ENCODE measurements at regions not wholly inside any gene's neighbourhood (a gene's known extent, or its start where the extent isn't known, plus 50 kb on each side); places are given as distances from the start of the nearest gene placed in this dataset.
"Not testable (repeated sequence)": the region's sequence is repeated elsewhere in the genome, so short reads cannot be mapped to it uniquely, and the experiment has no call there.

- no peak overlapping the region for H3K27ac ChIP-seq
- no peak for TF ChIP-seq ZFX (IDR thresholded peaks at IDR 0.05; ENCODE audit: borderline replicate concordance)
- no peak for TF ChIP-seq CTCF (IDR thresholded peaks at IDR 0.05)
These were observed 916.5 kb downstream of the TMEM121 start for GRCh38 chr14:106442857-106443256.

- no peak overlapping the region for H3K27ac ChIP-seq
- no peak for TF ChIP-seq CTCF (IDR thresholded peaks at IDR 0.05)
- no peak for TF ChIP-seq ZFX (IDR thresholded peaks at IDR 0.05; ENCODE audit: borderline replicate concordance)
These were observed 928.6 kb downstream of the TMEM121 start for GRCh38 chr14:106455026-106455425.

- no peak for TF ChIP-seq ZFX (IDR thresholded peaks at IDR 0.05; ENCODE audit: borderline replicate concordance)
- peak; percentile 39 for TF ChIP-seq CTCF (IDR thresholded peaks at IDR 0.05)
- H3K27ac ChIP-seq = no peak overlapping the region
These were observed 933.8 kb downstream of the TMEM121 start for GRCh38 chr14:106459971-106460730.

- TF ChIP-seq ZFX (IDR thresholded peaks at IDR 0.05; ENCODE audit: borderline replicate concordance) (no peak), CTCF (IDR thresholded peaks at IDR 0.05) (no peak)
- H3K27ac ChIP-seq = no peak overlapping the region
These were observed 934.5 kb downstream of the TMEM121 start for GRCh38 chr14:106460916-106461315.

GRCh38 chr14:106466483-106466882 is 940.1 kb downstream of the TMEM121 start:
- H3K27ac ChIP-seq = not testable (repeated sequence)

GRCh38 chr14:106468869-106469268 is 942.5 kb downstream of the TMEM121 start:
- H3K27ac ChIP-seq = not testable (repeated sequence)

GRCh38 chr14:106470028-106470427 is 943.6 kb downstream of the TMEM121 start:
- not testable (repeated sequence) for H3K27ac ChIP-seq

- H3K27ac ChIP-seq = not testable (repeated sequence)
These were observed 948.1 kb downstream of the TMEM121 start for GRCh38 chr14:106474261-106475028.

- H3K27ac ChIP-seq = not testable (repeated sequence)
These were observed 948.8 kb downstream of the TMEM121 start for GRCh38 chr14:106475214-106475613.

GRCh38 chr14:106477600-106477999 is 951.2 kb downstream of the TMEM121 start:
- not testable (repeated sequence) for H3K27ac ChIP-seq

GRCh38 chr14:106480287-106480686 is 953.9 kb downstream of the TMEM121 start:
- H3K27ac ChIP-seq = not testable (repeated sequence)

GRCh38 chr14:106482213-106482612 is 955.8 kb downstream of the TMEM121 start:
- H3K27ac ChIP-seq = not testable (repeated sequence)

Measured in 22Rv1 (cell line).